Fibroblast of skin of scalp (primary cell): ENCODE measurements at regions not wholly inside any gene's neighbourhood (a gene's known extent, or its start where the extent isn't known, plus 50 kb on each side); places are given as distances from the start of the nearest gene placed in this dataset.
A peak's percentile ranks its signal among the peaks of the same experiment; 100 is the strongest.

Source experiments
- DNase-seq: peaks from one replicate; pipeline ENCODE4 v3.0.0-alpha.2; 2013

GRCh38 chr6:5946701-5947100 lies 60.0 kb downstream of the NRN1 start:
- DNase-seq = no peak

- DNase-seq = no peak
Observed at GRCh38 chr6:5946181-5946580, 60.5 kb downstream of the NRN1 start.

- DNase-seq = no peak
Observed at GRCh38 chr6:5943591-5943990, 63.1 kb downstream of the NRN1 start.

GRCh38 chr6:5942591-5942990 lies 64.1 kb downstream of the NRN1 start:
- DNase-seq = peak; percentile 59

- no peak for DNase-seq
Observed at GRCh38 chr6:5941188-5941587, 65.5 kb downstream of the NRN1 start.

GRCh38 chr6:5938934-5939333 lies 67.8 kb downstream of the NRN1 start:
- DNase-seq = no peak

GRCh38 chr6:5937936-5938706 lies 68.6 kb downstream of the NRN1 start:
- no peak for DNase-seq

- peak; percentile 45 for DNase-seq
Observed at GRCh38 chr6:5937169-5937909, 69.4 kb downstream of the NRN1 start.

- peak; percentile 78 for DNase-seq
Observed at GRCh38 chr6:5936631-5937030, 70.1 kb downstream of the NRN1 start.

- peak; percentile 74 for DNase-seq
Observed at GRCh38 chr6:5936140-5936539, 70.6 kb downstream of the NRN1 start.

- DNase-seq = no peak
Observed at GRCh38 chr6:5930968-5931367, 75.8 kb downstream of the NRN1 start.

GRCh38 chr6:5930143-5930770 lies 76.5 kb downstream of the NRN1 start:
- no peak for DNase-seq

GRCh38 chr6:5923840-5924239 lies 82.9 kb downstream of the NRN1 start:
- no peak for DNase-seq

GRCh38 chr6:5922230-5922629 lies 84.5 kb downstream of the NRN1 start:
- DNase-seq = no peak

GRCh38 chr6:5909721-5910120 lies 97.0 kb downstream of the NRN1 start:
- DNase-seq = no peak

- no peak for DNase-seq
Observed at GRCh38 chr6:5906842-5907241, 99.9 kb downstream of the NRN1 start.

- DNase-seq = no peak
Observed at GRCh38 chr6:5906340-5906670, 100.4 kb downstream of the NRN1 start.

GRCh38 chr6:5905431-5906339 lies 101.0 kb downstream of the NRN1 start:
- DNase-seq = peak; percentile 96

- no peak for DNase-seq
Observed at GRCh38 chr6:5904532-5904931, 102.2 kb downstream of the NRN1 start.

GRCh38 chr6:5899216-5900045 lies 107.3 kb downstream of the NRN1 start:
- peak; percentile 36 for DNase-seq

GRCh38 chr6:5898563-5898962 lies 108.2 kb downstream of the NRN1 start:
- no peak for DNase-seq

- DNase-seq = no peak
Observed at GRCh38 chr6:5898102-5898501, 108.6 kb downstream of the NRN1 start.
